Lower lobe of right lung (tissue), 2 donors: ENCODE measurements at regions not wholly inside any gene's neighbourhood (a gene's known extent, or its start where the extent isn't known, plus 50 kb on each side); places are given as distances from the start of the nearest gene placed in this dataset.

ENCODE experiments used
- ATAC-seq, 2 donors: fragments of 200-7000 bp; cut with Tn5 transposase; one replicate each; pipeline ENCODE4 v1.9.1; 2020 to 2022; ENCODE audit warnings: mild to moderate bottlenecking in 2 of 2, moderate library complexity in 2 of 2
- DNase-seq: peaks from one replicate; pipeline ENCODE4 v3.0.0-alpha.2; 2020
- H3K27ac ChIP-seq: fragments of 200-600 bp; one replicate; pipeline ENCODE4 v1.8.0; 2022
- H3K27me3 ChIP-seq: fragments of 200-600 bp; one replicate; pipeline ENCODE4 v1.8.0; 2022; ENCODE audit warnings: low read depth
- H3K36me3 ChIP-seq: fragments of 200-600 bp; one replicate; pipeline ENCODE4 v1.8.0; 2022; ENCODE audit warnings: mild to moderate bottlenecking
- H3K4me1 ChIP-seq: fragments of 200-600 bp; one replicate; pipeline ENCODE4 v1.8.0; 2022
- H3K4me3 ChIP-seq: fragments of 200-600 bp; one replicate; pipeline ENCODE4 v1.8.0; 2022; ENCODE audit warnings: mild to moderate bottlenecking
- H3K9me3 ChIP-seq: fragments of 200-600 bp; one replicate; pipeline ENCODE4 v1.8.0; 2022
- CTCF ChIP-seq: fragments of 200-600 bp; IDR thresholded peaks from one replicate; pipeline ENCODE4 v1.8.0; 2022; ENCODE audit warnings: antibody characterized with exemption, mild to moderate bottlenecking
- intact Hi-C: fragments of 100-400 bp; cut with DNase I; formaldehyde crosslinking; loops from one replicate; pipeline ENCODE4 v1.11.0; 2022
- donor health status: DM: no; HTN: yes; CAD: no; lungs with severe emphysema.

- TF ChIP-seq CTCF = no peak
- intact Hi-C loops = no loop called here
Observed at GRCh38 chr5:168059131-168059530, 232.3 kb upstream of the WWC1 start.

GRCh38 chr5:168062239-168062638 is 229.2 kb upstream of the WWC1 start:
- DNase-seq = no peak
- Histone ChIP-seq H3K4me3 (no peak overlapping the region), H3K36me3 (no peaks in the 10 kb centered on the region), H3K4me1 (no peaks in the 10 kb centered on the region), H3K27ac (no peak overlapping the region), H3K27me3 (no peaks in the 10 kb centered on the region), H3K9me3 (no peaks in the 10 kb centered on the region)
- no peak for TF ChIP-seq CTCF
- intact Hi-C loops = no loop called here
- no peak for ATAC-seq

More at GRCh38 chr5:168059131-168059530, 232.3 kb upstream of the WWC1 start:
- Histone ChIP-seq H3K4me3 (no peak overlapping the region), H3K36me3 (no peaks in the 10 kb centered on the region), H3K27me3 (no peaks in the 10 kb centered on the region), H3K27ac (no peak overlapping the region), H3K9me3 (no peaks in the 10 kb centered on the region), H3K4me1 (no peaks in the 10 kb centered on the region)
- DNase-seq (no peak), ATAC-seq (no peak)

- DNase-seq (no peak), ATAC-seq (no peak)
- no peaks in the 10 kb centered on the region for H3K9me3 ChIP-seq
- H3K27ac ChIP-seq = no peak overlapping the region
- TF ChIP-seq CTCF = no peak
- H3K4me1 ChIP-seq = no peaks in the 10 kb centered on the region
- H3K36me3 ChIP-seq = no peaks in the 10 kb centered on the region
- no peak overlapping the region for H3K4me3 ChIP-seq
- no peaks in the 10 kb centered on the region for H3K27me3 ChIP-seq
- intact Hi-C loops = no loop called here
Observed at GRCh38 chr5:168064457-168064856, 227.0 kb upstream of the WWC1 start.

- no peak for ATAC-seq
- no peak overlapping the region for H3K27ac ChIP-seq
- TF ChIP-seq CTCF = no peak
- H3K27me3 ChIP-seq = no peaks in the 10 kb centered on the region
- no peaks in the 10 kb centered on the region for H3K9me3 ChIP-seq
- intact Hi-C loops = no loop called here
- no peak overlapping the region for H3K4me3 ChIP-seq
- H3K36me3 ChIP-seq = no peaks in the 10 kb centered on the region
- H3K4me1 ChIP-seq = no peaks in the 10 kb centered on the region
- no peak for DNase-seq
Observed at GRCh38 chr5:168064933-168065622, 226.4 kb upstream of the WWC1 start.

- H3K4me3 ChIP-seq = no peak overlapping the region
- no peaks in the 10 kb centered on the region for H3K36me3 ChIP-seq
- intact Hi-C loops = no loop called here
- no peaks in the 10 kb centered on the region for H3K4me1 ChIP-seq
- ATAC-seq = no peak
- no peaks in the 10 kb centered on the region for H3K9me3 ChIP-seq
- no peak for DNase-seq
- H3K27ac ChIP-seq = no peak overlapping the region
- no peak for TF ChIP-seq CTCF
- no peaks in the 10 kb centered on the region for H3K27me3 ChIP-seq
Observed at GRCh38 chr5:168066536-168067208, 224.8 kb upstream of the WWC1 start.
